HG03280 (cell line): ENCODE measurements at regions not wholly inside any gene's neighbourhood (a gene's known extent, or its start where the extent isn't known, plus 50 kb on each side); places are given as distances from the start of the nearest gene placed in this dataset.
"Not testable (repeated sequence)": the region's sequence is repeated elsewhere in the genome, so short reads cannot be mapped to it uniquely, and the experiment has no call there.

Source experiments
- ATAC-seq: cut with Tn5 transposase; IDR thresholded peaks from one replicate; pipeline ENCODE4 v1.9.1; 2021; ENCODE audit warnings: mild to moderate bottlenecking, moderate library complexity; ENCODE audit not compliant: unreplicated experiment

DNA sequence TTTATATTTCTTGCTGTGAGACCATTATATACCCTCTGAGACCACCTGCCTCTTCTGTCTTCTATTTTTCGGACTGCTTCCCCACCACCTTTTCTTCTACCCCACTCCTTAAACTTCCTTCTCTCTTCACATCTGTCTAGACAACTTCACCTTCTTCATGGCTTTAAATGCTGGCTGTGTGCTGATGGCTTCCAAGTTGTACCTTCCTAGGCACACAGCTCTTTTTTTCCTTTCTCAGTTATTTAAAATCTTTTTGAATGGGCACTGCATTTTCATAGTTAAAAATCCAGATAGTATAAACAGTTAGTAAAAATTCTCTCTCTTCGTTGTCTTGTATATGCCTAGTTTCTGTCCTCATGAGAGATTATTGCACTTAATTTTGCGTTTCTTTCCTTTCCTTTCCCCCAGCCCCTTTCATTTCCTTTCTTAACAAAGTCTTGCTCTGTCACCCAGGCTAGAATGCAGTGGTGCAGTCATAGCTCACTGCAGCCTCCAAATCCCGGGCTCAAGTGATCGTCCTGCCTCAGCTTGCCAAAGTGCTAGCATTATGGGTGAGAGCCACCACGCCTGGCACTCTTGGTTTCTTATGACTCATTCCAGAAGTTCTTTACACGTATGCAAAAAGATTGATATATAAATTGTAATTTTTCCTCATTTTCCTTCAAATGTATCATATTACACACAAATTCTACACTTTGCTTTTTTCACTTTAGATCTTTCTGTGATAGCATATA is 114.3 kb downstream of the NPIPB5 start:
- no peak for ATAC-seq

DNA sequence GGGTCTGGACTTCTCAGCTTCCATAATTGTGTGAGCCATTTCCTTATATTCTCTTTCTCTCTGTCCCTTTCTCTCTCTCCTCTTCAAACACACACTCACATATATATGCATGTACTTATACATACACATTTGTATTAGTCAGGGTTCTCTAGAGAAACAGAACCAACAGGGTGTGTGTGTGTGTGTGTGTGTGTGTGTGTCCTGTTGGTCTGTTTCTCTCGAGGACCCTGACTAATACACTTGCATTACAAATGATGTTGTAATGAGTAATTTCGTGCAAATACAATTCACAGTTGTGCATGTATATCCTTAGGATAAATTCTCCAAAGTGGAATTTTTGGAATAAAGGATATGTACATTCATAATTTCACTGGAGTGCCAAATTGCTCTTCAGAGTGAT is 115.3 kb downstream of the NPIPB5 start:
- ATAC-seq, result no peak

DNA sequence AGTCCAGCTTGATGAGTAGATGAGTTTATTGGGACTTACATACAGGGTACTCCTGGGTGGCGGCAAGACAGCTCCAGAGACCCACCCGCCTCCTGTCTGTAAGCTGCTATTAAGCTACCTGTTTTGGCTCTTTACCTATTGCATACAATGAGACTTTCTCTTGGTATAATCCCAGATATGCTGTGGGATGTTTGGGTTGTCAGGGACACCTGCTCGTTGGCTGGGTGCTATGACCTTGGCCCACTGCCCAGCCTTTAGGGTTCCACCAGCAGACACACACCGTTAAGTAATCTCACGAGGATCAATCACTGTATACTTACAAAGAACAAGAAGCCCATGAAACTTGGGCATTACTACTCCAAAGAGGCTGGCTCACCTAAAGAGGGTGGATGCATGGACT is 116.4 kb downstream of the NPIPB5 start:
- no peak for ATAC-seq

DNA sequence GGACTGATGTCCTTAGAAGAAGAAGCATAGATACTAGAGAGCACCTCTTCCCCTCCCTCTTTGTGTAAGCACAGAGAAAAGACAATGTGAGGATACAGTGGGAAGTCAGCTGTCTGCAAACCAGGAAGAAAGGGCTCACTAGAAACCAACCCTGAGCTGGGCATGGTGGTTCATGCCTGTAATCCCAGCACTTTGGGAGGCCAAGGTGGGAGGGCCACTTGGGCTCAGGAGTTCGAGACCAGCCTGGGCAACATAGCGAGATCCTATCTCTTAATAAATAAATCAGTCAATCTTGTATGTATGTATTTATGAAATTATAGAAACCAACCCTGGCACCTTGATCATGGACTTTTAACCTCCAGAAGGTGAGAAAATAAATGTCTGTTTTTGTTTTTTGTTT is 118.3 kb downstream of the NPIPB5 start:
- ATAC-seq, result no peak

DNA sequence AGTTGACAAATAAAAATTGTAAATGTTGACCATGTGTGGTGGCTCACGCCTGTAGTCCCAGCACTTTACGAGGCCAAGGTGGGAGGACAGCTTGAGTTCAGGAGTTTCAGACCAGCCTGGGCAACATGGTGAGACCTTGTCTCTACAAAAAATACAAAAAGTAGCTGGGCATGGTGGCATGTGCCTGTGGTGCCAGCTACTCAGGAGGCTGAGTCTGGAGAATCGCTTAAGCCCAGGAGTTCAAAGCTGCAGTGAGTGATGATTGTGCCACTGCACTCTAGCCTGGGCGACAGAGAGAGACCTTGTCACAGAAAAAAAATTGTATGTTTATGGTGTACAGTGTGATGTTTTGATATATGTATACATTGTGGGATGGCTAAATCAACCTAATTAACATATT is 119.6 kb downstream of the NPIPB5 start:
- ATAC-seq, result no peak

DNA sequence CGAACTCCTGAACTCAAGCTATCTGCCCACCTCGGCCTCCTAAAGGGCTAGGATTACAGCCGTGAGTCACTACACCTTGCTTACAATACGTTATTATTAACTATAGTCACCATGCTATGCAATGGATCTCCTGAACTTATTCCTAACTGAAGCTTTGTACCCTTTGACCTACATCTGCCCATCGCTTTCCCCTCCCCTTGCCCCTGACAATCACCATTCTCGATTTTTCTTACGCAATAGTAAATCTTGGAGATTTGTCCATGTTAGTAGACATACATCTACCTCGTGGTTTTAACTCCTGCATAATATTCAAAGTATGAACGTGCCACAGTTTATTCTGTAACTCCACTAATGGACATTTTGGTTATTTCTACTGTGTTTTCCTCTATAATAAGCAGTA is 120.6 kb downstream of the NPIPB5 start:
- ATAC-seq, result no peak

DNA sequence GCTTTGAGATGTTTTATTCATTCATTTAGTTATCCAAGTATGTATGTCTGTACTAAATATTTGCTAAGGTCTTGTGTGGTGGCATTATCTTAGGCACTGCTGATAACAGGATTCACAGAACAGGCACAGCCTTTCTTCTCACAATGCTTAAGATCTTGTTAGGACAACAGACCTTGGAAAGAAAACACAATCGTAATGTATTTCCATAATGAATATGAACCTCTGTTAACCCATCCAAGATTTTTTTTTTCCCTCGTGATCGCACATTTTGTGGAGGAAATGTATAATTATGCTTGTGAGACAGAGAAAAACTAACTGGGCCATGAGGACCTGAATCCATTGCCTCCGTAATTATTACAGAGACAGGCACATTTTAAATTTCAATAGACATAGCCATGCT is 121.9 kb downstream of the NPIPB5 start:
- ATAC-seq, result no peak

DNA sequence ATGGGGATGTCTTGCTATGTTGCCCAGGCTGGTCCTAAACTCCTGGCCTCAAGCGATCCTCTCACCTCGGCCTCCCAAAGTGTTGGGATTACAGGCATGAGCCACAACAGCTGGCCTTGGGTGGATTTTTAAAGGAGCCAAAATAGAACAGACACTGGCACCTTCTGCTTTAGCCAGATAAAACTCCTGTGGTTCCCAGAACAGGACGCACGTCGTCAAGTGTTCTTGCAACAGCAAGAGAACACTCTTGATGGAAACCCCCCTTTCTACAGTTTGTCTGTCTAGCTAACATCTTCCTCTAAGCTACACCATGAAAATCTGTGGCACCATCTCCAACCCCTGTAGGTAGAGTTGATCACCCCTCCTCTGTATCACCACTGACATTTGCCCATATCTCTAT is 122.6 kb downstream of the NPIPB5 start:
- ATAC-seq, result no peak

DNA sequence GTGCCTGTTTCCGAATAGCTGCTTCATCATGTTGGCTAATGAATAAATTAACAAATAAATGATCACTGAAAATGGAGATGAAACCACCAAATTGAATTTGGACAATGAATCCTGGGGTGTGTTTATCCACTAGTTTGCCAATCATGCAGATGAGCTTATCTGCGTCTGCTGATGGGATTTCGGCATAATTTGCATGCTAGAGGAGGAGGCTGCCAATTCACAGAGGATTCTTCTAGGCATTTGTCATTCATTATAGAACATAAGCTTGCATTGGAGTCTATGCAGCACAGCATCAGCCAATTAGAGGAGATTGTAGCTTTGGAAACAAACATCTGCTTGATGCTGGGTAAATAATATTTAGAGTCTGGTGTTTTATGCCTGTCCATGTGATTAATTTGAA is 123.1 kb downstream of the NPIPB5 start:
- ATAC-seq, result no peak

DNA sequence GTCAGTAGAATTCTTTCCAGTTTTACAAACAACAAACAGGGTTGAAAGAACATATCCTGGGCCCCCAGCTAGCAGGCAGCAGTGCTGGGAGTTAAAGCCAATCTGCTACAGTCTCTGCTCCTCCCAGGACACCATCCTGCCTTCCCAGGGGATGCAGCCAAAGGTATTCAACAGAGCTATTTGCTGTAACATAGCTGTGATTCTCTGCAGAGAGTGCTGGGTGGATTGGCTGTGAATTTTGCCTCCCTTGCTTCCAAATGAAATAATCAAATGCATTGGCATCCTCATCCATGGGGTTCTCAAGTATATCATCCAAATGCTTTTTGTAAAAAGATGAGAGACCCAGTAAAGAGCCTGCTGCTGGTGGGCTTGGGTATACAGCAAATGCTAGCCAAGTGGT is 124.3 kb downstream of the NPIPB5 start:
- ATAC-seq, result no peak

DNA sequence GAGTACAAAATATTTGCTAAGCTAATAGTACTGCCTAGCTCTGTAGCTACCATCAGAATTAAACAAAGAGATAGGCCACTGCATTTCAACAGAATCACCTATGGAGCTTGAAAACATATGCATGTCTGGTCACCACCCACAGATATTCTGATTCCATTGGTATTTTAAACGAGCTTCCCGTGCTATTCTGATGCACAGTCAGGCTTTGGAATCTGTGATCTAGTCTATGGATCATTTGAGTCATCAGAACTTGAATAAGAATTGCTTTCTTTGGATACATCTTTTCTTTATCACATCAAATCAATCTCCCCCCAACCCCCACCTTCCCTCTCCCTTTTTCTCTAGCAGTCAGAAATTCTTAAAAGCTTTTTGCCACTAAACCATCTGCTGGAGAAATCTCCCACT is 124.7 kb downstream of the NPIPB5 start:
- ATAC-seq, result no peak

DNA sequence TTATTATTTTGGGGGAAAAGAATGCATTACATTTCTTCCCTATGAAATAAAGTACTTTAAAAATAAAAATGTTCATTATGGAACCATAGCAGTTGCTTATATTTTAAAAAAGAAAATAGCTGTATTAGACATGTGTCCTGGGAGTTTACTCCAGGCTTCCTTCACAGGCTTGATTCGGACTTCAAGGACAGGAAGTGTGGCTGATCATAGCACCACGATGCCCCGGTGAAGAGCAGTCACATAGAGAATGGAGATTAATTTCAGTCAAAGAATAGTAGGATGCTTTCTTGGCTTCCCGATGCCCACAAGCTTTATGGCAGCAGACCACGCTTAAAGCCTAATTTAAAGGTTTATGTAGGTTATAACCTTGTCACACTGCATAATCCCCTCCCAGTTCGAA is 125.1 kb downstream of the NPIPB5 start:
- ATAC-seq, result no peak

DNA sequence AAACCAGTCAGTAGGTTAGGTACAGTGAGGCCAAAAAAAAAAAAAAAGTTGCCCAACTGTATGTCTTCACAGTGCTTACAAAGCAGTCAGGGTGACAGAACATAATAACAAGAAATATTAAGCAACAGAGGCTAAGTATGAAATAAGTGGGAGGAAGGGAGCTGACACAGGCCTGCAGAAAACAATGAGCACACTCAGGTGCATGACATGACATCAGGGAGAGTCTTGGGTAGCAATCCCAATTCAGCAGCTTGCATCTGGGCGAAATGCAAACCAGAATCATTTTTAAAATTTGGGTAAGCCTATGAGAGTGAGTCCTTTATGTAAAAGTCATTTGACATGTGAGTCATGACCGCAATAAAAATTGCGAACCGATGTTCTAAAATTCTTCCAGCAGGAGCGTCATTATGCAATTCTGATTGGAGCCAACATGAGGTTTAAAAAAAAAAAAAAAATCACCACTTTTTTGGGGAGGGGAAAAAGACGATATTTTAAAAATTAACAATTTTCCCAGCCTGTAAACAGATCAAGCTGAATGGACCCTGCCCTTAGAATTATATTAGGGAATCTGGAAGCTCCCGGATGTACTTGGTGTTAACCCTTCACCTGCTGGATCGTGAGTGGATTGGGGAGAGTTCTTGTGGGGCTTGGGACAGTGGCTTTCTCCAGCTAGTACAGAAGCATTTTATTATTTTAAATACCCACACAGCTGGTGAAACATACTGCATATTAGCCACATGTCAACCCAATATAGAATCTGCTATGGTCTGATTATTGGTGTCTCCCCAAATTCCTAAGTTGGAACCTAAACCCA is 127.9 kb downstream of the NPIPB5 start:
- ATAC-seq, result no peak

DNA sequence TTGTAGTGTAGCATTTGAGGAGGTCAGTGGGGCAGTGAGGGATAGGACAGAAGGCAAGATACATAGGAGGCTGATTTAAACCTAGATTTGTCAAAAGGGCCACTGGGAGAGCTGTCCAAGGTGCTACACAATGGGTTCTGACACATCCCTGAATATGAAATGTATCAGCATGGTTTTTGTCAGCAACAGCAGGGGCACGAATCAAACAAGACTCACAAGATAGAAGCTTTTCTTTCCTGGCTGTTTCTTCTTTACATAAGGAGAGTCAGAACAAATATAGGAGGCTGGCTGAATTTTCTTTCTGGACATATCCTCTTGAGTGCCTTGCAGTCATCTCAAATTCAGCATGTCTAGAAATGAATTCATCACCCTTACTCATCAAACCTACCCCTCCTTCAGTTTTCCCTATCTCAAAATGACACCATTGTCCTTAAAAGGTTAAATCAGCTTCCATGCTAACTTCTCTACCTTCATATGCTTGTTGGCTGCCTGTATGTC is 130.5 kb downstream of the NPIPB5 start:
- no peak for ATAC-seq

DNA sequence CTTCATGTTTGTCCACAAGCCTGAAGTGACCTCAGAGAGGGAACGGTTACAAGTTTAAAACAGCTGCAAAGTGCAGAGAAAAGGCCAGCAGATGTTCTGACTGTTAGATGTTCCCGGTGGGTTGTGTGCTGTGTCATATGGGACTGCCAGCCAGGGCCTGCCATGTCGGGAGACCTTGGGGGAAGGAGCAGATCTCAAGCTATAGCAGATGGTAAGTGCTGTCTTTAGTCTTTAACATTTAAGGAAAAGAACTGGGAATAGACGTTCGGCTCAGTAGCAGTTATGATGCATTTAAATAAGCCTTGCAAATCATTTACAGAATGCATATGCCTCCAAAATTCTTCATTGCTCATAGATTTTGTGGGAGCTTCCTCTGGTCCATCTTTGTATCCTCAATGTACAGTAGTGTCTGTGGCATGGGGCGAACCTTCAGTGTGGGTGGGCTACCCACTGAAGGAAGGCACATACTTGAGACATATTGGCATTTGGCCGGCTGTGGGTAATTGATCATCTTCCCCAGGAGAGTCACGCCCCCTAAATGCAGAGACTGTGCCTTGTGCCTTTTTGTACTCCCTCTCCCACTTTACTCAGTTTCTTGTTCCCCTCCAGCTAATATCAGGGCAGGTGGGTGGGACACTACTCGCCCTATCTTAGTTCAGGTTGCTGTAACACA is 131.9 kb downstream of the NPIPB5 start:
- ATAC-seq, result no peak

DNA sequence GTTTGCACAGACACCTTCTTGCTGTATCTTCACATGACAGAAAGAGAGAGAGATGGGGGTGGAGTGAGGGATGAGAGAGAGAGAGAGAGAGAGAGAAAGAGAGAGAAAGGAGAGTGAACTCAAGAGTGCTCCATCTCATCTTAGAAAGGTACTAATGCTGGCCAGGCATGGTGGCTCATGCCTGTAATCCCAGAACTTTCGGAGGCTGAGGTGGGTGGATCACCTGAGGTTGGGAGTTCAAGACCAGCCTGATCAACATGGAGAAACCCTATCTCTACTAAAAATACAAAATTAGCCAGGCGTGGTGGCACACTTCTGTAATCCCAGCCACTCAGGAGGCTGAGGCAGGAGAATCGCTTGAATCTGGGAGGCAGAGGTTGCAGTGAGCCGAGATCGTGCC is 132.5 kb downstream of the NPIPB5 start:
- ATAC-seq, result not testable (repeated sequence)

DNA sequence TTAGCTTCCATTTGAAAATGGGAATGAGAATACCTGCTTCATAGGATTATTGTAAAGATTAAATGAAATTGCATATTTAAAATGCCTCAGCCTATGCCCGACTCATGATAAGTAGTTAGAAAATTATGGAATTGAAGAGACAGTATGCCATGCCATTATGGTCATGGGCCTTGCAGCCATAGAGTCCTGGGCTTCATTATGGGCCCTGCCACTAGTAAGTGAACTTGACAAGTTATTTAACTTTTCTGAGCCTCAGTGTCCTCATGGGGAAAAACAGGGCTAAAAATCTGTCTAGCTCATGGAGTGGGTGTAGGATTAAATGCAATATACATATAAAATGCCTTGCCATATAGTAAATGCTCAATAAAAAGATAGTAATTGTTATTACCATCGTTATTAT is 133.2 kb downstream of the NPIPB5 start:
- ATAC-seq, result no peak

DNA sequence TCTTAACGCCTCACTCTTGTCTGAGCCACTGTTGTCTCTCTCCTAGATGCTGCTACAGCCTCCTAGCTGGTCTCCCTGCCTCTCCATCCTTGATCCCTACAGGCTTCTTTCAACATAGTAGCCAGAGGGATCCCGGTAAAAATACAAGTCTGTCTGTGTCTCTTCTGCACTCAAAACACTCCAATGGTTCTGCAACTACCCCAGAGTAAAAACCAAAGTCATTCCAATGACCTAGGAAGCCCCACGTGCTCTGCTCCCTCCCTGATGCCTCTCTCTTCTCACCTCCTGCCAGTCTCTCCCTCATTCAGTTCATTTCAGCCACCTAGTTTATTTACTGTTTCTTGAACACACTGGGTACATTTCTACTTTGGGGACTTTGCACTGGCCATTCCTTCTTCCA is 135.2 kb downstream of the NPIPB5 start:
- ATAC-seq, result no peak

DNA sequence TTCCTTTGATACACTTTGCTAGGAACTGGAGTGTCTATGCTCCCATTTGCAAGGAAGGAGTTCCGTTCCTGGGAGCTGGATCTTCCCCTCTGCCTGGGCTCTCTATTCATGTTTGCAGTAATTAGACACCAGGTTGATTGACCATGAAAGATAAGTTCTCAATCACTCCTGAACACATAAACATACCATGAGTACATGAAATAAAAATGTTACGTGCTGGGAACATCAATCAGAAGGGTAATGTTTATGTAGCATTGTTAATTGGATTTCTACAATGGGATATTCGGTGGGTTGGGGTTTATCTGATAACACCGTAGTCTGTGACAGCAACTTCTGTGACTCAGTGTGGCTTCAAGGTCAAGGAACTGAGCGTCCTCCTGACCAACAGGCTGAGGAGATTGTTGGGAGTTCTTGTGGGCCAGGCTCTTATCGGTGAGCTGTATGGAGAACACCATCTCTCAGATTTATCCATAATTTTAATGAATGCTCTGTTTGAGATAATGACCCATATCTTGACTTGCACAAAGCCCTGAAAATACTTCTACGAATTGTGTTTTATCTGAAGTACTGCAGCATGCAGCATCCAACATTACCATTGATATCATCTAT is 136.4 kb downstream of the NPIPB5 start:
- no peak for ATAC-seq

DNA sequence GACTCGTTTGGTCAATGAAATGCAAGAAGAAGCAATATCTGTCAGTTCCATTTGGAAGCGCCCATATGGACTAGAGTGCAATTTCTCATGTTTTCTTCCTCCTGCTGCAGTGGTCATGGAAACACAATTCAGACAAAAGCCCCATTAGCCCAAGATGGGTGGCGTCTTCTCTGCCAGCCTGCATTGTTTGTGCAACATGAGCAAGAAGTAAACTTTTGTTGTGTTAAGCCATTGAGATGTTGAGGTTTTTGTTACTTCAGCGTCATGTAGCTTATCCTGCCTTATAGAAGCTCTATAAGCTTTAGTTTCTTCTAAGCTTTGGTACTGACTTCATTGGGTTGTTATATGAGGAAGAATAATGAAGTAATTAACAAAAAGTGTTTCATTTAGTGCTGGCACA is 137.4 kb downstream of the NPIPB5 start:
- ATAC-seq, result no peak

DNA sequence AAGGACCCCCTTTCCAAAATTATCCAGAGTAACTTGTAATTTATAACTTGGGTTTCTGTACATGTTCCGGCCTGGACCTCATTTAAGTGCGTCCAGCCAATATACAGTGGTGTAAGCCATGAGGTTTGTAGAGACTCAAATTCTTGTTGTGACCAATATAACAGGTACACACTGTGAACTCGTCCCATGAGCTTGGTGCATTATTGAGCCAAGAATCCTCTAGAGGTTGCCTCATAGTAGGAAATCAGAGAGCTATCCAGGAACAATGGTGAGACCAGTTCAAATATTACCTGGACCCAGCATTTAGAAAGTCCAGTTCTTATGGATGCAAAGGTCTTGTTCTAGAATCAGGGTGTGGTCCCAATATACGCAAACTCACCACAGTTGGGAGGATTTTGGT is 138.2 kb downstream of the NPIPB5 start:
- no peak for ATAC-seq
